ENCODE measurements at regions not wholly inside any gene's neighbourhood (a gene's known extent, or its start where the extent isn't known, plus 50 kb on each side); places are given as distances from the start of the nearest gene placed in this dataset.

DNA sequence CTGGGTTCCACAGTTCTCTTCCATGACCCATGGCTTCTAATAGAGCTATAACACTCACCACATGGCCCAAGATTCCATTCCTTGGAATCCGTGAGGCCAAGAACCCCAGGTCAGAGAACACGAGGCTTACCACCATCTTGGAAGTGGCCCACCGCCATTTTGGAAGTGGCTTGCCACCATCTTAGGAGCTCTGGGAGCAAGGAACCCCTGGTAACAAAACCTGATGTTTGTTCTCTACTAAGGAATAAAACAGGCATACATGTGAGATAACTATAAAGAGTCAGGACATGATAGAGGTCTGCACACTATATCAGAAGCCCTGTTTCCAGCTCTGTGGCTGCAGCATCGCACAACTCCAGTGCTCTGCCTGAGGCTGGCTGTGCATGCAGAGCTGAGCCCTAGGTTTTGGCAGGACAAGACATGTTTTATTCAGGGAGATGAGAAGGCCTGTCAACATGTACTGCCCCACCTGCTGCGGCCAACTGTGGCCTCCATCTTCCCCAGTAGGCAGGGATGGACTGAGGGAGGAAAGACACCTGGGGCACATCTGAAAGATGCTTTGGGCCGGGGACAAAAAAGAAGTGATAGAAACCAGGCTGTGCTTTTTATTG, 344.9 kb downstream of the DAD1 start:
- TF ChIP-seq CEBPB (IDR thresholded peaks at IDR 0.05; ENCODE audit: borderline replicate concordance, low read depth, low read length) = no peak
- TF ChIP-seq, protein P1, sequence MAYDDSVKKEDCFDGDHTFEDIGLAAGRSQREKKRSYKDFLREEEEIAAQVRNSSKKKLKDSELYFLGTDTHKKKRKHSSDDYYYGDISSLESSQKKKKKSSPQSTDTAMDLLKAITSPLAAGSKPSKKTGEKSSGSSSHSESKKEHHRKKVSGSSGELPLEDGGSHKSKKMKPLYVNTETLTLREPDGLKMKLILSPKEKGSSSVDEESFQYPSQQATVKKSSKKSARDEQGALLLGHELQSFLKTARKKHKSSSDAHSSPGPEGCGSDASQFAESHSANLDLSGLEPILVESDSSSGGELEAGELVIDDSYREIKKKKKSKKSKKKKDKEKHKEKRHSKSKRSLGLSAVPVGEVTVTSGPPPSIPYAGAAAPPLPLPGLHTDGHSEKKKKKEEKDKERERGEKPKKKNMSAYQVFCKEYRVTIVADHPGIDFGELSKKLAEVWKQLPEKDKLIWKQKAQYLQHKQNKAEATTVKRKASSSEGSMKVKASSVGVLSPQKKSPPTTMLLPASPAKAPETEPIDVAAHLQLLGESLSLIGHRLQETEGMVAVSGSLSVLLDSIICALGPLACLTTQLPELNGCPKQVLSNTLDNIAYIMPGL (CRISPR knock-in tag; IDR thresholded peaks at IDR 0.05; ENCODE audit: borderline replicate concordance in 1 of 2, low read depth in 1 of 2) = no peak
- TF ChIP-seq ZNF256 (CRISPR knock-in tag; conservative IDR thresholded peaks at IDR 0.05) = no peak
- no peak for TF ChIP-seq HOMEZ (CRISPR knock-in tag; IDR thresholded peaks at IDR 0.05; ENCODE audit: low read depth)
- no peak for TF ChIP-seq ZNF274 (CRISPR knock-in tag; IDR thresholded peaks at IDR 0.05)
- no peak for TF ChIP-seq POLR2AphosphoS5 (IDR thresholded peaks at IDR 0.05; ENCODE audit: low read depth, low read length)
- TF ChIP-seq, protein P2, sequence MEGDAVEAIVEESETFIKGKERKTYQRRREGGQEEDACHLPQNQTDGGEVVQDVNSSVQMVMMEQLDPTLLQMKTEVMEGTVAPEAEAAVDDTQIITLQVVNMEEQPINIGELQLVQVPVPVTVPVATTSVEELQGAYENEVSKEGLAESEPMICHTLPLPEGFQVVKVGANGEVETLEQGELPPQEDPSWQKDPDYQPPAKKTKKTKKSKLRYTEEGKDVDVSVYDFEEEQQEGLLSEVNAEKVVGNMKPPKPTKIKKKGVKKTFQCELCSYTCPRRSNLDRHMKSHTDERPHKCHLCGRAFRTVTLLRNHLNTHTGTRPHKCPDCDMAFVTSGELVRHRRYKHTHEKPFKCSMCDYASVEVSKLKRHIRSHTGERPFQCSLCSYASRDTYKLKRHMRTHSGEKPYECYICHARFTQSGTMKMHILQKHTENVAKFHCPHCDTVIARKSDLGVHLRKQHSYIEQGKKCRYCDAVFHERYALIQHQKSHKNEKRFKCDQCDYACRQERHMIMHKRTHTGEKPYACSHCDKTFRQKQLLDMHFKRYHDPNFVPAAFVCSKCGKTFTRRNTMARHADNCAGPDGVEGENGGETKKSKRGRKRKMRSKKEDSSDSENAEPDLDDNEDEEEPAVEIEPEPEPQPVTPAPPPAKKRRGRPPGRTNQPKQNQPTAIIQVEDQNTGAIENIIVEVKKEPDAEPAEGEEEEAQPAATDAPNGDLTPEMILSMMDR (CRISPR knock-in tag; IDR thresholded peaks at IDR 0.05) = no peak
- no peak for TF ChIP-seq ASH2L (IDR thresholded peaks at IDR 0.05; ENCODE audit: insufficient read length, low read depth, low read length)
- TF ChIP-seq, protein P3, sequence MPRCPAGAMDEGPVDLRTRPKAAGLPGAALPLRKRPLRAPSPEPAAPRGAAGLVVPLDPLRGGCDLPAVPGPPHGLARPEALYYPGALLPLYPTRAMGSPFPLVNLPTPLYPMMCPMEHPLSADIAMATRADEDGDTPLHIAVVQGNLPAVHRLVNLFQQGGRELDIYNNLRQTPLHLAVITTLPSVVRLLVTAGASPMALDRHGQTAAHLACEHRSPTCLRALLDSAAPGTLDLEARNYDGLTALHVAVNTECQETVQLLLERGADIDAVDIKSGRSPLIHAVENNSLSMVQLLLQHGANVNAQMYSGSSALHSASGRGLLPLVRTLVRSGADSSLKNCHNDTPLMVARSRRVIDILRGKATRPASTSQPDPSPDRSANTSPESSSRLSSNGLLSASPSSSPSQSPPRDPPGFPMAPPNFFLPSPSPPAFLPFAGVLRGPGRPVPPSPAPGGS (CRISPR knock-in tag; IDR thresholded peaks at IDR 0.05) = no peak

Data from HepG2 (cell line).